ENCODE measurements at regions not wholly inside any gene's neighbourhood (a gene's known extent, or its start where the extent isn't known, plus 50 kb on each side); places are given as distances from the start of the nearest gene placed in this dataset.

GRCh38 chr3:107992976-107993684 is 97.7 kb downstream of the CD47 start:
- Histone ChIP-seq H3K4me1 (replicated peaks in 1 of 2) (peaks cover 0 to 6% of the 10 kb centered on the region in 2 donors), H3K27ac (no peak overlapping the region), H3K4me3 (no peak overlapping the region)
- ATAC-seq (replicated peaks in 6 of 8): peak in 4 of 8 experiments; percentile 16 to 70 (median 46)
- 87 to 100% (median 100%) methylated on average over 1 to 5 of the region's 9 CpGs; no CpG with 5 or more reads in 3 of the 10 experiments for WGBS, 10 experiments
- in situ Hi-C loops (cut with MboI; ENCODE audit: low pct_unique_long_range_greater_than_20kb in 2 of 9, low sequenced_read_pairs in 9 of 9, unreplicated experiment in 9 of 9): no loop called here

- no peak overlapping the region for H3K27ac ChIP-seq
- H3K4me1 ChIP-seq (replicated peaks in 1 of 2): peaks cover 6 to 10% of the 10 kb centered on the region in 2 donors
- ATAC-seq (replicated peaks in 6 of 8): no peak
- WGBS, 10 experiments: 67 to 100% (median 84%) methylated on average over 1 to 4 of the region's 5 CpGs; no CpG with 5 or more reads in 2 of the 10 experiments
- in situ Hi-C loops (cut with MboI; ENCODE audit: low pct_unique_long_range_greater_than_20kb in 2 of 9, low sequenced_read_pairs in 9 of 9, unreplicated experiment in 9 of 9): no loop called here
- H3K4me3 ChIP-seq: no peak overlapping the region
Observed at GRCh38 chr3:107990926-107991325, 99.9 kb downstream of the CD47 start.

GRCh38 chr3:107990433-107990832 is 100.4 kb downstream of the CD47 start:
- Histone ChIP-seq H3K27ac (no peak overlapping the region), H3K4me3 (no peak overlapping the region), H3K4me1 (replicated peaks in 1 of 2) (peaks cover 6 to 10% of the 10 kb centered on the region in 2 donors)
- 20 to 100% (median 92%) methylated on average over 1 to 6 of the region's 6 CpGs for WGBS, 10 experiments
- ATAC-seq (replicated peaks in 6 of 8): no peak
- in situ Hi-C loops (cut with MboI; ENCODE audit: low pct_unique_long_range_greater_than_20kb in 2 of 9, low sequenced_read_pairs in 9 of 9, unreplicated experiment in 9 of 9): no loop called here

- Histone ChIP-seq H3K4me1 (replicated peaks in 1 of 2) (peaks cover 6 to 10% of the 10 kb centered on the region in 2 donors), H3K27ac (no peak overlapping the region), H3K4me3 (no peak overlapping the region)
- 0 to 43% (median 19%) methylated on average over 1 to 3 of the region's 4 CpGs; no CpG with 5 or more reads in 1 of the 10 experiments for WGBS, 10 experiments
- in situ Hi-C loops (cut with MboI; ENCODE audit: low pct_unique_long_range_greater_than_20kb in 2 of 9, low sequenced_read_pairs in 9 of 9, unreplicated experiment in 9 of 9): no loop called here
- peak in 3 of 8 experiments; percentile 5 to 29 (median 10) for ATAC-seq (replicated peaks in 6 of 8)
Observed at GRCh38 chr3:107989661-107990060, 101.2 kb downstream of the CD47 start.

- 0 to 100% (median 90%) methylated on average over 2 to 6 of the region's 6 CpGs; no CpG with 5 or more reads in 3 of the 10 experiments for WGBS, 10 experiments
- ATAC-seq (replicated peaks in 6 of 8): peak in 6 of 8 experiments; percentile 29 to 69 (median 49)
- in situ Hi-C loops (cut with MboI; ENCODE audit: low pct_unique_long_range_greater_than_20kb in 2 of 9, low sequenced_read_pairs in 9 of 9, unreplicated experiment in 9 of 9): no loop called here
Observed at GRCh38 chr3:107988460-107989175, 102.2 kb downstream of the CD47 start.

GRCh38 chr3:107987036-107987939 is 103.5 kb downstream of the CD47 start:
- H3K4me3 ChIP-seq: no peak overlapping the region
- peaks cover 6 to 10% of the 10 kb centered on the region in 2 donors for H3K4me1 ChIP-seq (replicated peaks in 1 of 2)
- ATAC-seq (replicated peaks in 6 of 8): peak in 6 of 8 experiments; percentile 53 to 72 (median 64)
- in situ Hi-C loops (cut with MboI; ENCODE audit: low pct_unique_long_range_greater_than_20kb in 2 of 9, low sequenced_read_pairs in 9 of 9, unreplicated experiment in 9 of 9): no loop called here
- whole genome bisulfite sequencing, 10 experiments: 0 to 97% (median 76%) methylated on average over 2 to 8 of the region's 8 CpGs
- no peak overlapping the region for H3K27ac ChIP-seq

More at GRCh38 chr3:107988460-107989175, 102.2 kb downstream of the CD47 start:
- no peak overlapping the region for H3K4me3 ChIP-seq
- H3K27ac ChIP-seq: no peak overlapping the region
- peaks cover 6 to 10% of the 10 kb centered on the region in 2 donors for H3K4me1 ChIP-seq (replicated peaks in 1 of 2)

- WGBS, 10 experiments: 60 to 100% (median 80%) methylated on average over 1 to 4 of the region's 4 CpGs; no CpG with 5 or more reads in 1 of the 10 experiments
- Histone ChIP-seq H3K4me1 (replicated peaks in 1 of 2) (peaks cover 7 to 10% of the 10 kb centered on the region in 2 donors), H3K4me3 (no peak overlapping the region), H3K27ac (no peak overlapping the region)
- ATAC-seq (replicated peaks in 6 of 8): peak in 2 of 8 experiments; percentile 6 to 31
- in situ Hi-C loops (cut with MboI; ENCODE audit: low pct_unique_long_range_greater_than_20kb in 2 of 9, low sequenced_read_pairs in 9 of 9, unreplicated experiment in 9 of 9): no loop called here
Observed at GRCh38 chr3:107986505-107986904, 104.3 kb downstream of the CD47 start.

GRCh38 chr3:107985496-107985895 is 105.3 kb downstream of the CD47 start:
- Histone ChIP-seq H3K27ac (no peak overlapping the region), H3K4me1 (replicated peaks in 1 of 2) (peaks cover 5 to 10% of the 10 kb centered on the region in 2 donors), H3K4me3 (no peak overlapping the region)
- no peak for ATAC-seq (replicated peaks in 6 of 8)
- in situ Hi-C loops (cut with MboI; ENCODE audit: low pct_unique_long_range_greater_than_20kb in 2 of 9, low sequenced_read_pairs in 9 of 9, unreplicated experiment in 9 of 9): no loop called here
- 28 to 87% (median 83%) methylated on average over 2 to 4 of the region's 4 CpGs; no CpG with 5 or more reads in 6 of the 10 experiments for WGBS, 10 experiments

- Histone ChIP-seq H3K27ac (no peak overlapping the region), H3K4me3 (no peak overlapping the region), H3K4me1 (replicated peaks in 1 of 2) (peaks cover 19 to 27% of the 10 kb centered on the region in 2 donors)
- in situ Hi-C loops (cut with MboI; ENCODE audit: low pct_unique_long_range_greater_than_20kb in 2 of 9, low sequenced_read_pairs in 9 of 9, unreplicated experiment in 9 of 9): no loop called here
- no peak for ATAC-seq (replicated peaks in 6 of 8)
- 60 to 90% (median 75%) methylated on average over 1 to 2 of the region's 3 CpGs; no CpG with 5 or more reads in 7 of the 10 experiments for WGBS, 10 experiments
Observed at GRCh38 chr3:107983247-107983646, 107.6 kb downstream of the CD47 start.

- Histone ChIP-seq H3K4me3 (no peak overlapping the region), H3K27ac (no peak overlapping the region), H3K4me1 (replicated peaks in 1 of 2) (peaks cover 30 to 37% of the 10 kb centered on the region in 2 donors)
- 86% methylated on average over 1 of the region's 1 CpG; no CpG with 5 or more reads in 9 of the 10 experiments for WGBS, 10 experiments
- no peak for ATAC-seq (replicated peaks in 6 of 8)
- in situ Hi-C loops (cut with MboI; ENCODE audit: low pct_unique_long_range_greater_than_20kb in 2 of 9, low sequenced_read_pairs in 9 of 9, unreplicated experiment in 9 of 9): no loop called here
Observed at GRCh38 chr3:107982165-107982564, 108.7 kb downstream of the CD47 start.

- in situ Hi-C loops (cut with MboI; ENCODE audit: low pct_unique_long_range_greater_than_20kb in 2 of 9, low sequenced_read_pairs in 9 of 9, unreplicated experiment in 9 of 9): no loop called here
- Histone ChIP-seq H3K4me3 (no peak overlapping the region), H3K27ac (no peak overlapping the region), H3K4me1 (replicated peaks in 1 of 2) (peaks cover 32% of the 10 kb centered on the region in 2 donors)
- peak in 1 of 8 experiments; percentile 46 for ATAC-seq (replicated peaks in 6 of 8)
- WGBS, 10 experiments: 17 to 80% (median 55%) methylated on average over 1 to 5 of the region's 7 CpGs; no CpG with 5 or more reads in 5 of the 10 experiments
Observed at GRCh38 chr3:107981471-107982111, 109.2 kb downstream of the CD47 start.

GRCh38 chr3:107979538-107979937 is 111.3 kb downstream of the CD47 start:
- in situ Hi-C loops (cut with MboI; ENCODE audit: low pct_unique_long_range_greater_than_20kb in 2 of 9, low sequenced_read_pairs in 9 of 9, unreplicated experiment in 9 of 9): no loop called here
- 0 to 92% (median 41%) methylated on average over 1 to 6 of the region's 6 CpGs; no CpG with 5 or more reads in 2 of the 10 experiments for WGBS, 10 experiments

More at GRCh38 chr3:107979538-107979937, 111.3 kb downstream of the CD47 start:
- Histone ChIP-seq H3K4me3 (no peak overlapping the region), H3K4me1 (replicated peaks in 1 of 2) (peaks cover 28 to 32% of the 10 kb centered on the region in 2 donors), H3K27ac (no peak overlapping the region)
- peak in 4 of 8 experiments; percentile 35 to 88 (median 76) for ATAC-seq (replicated peaks in 6 of 8)
